ENCODE measurements at regions not wholly inside any gene's neighbourhood (a gene's known extent, or its start where the extent isn't known, plus 50 kb on each side); places are given as distances from the start of the nearest gene placed in this dataset.

GRCh38 chr6:133835901-133836300, 53.0 kb upstream of the TCF21 start:
- Histone ChIP-seq H3F3A (ENCODE audit: control insufficient read depth, insufficient read depth) (no peaks in the 10 kb centered on the region), H3K9me2 (replicated peaks; ENCODE audit: control insufficient read depth, low read length) (no peaks in the 10 kb centered on the region), H3K27me3 (ENCODE audit: control insufficient read depth, low read length) (no peaks in the 10 kb centered on the region; the same call in 1 of the 2 replicates), H3K9me3 (ENCODE audit: control insufficient read depth, insufficient read depth, low read length) (no peaks in the 10 kb centered on the region), H3K36me3 (ENCODE audit: control insufficient read depth, low read length) (no peaks in the 10 kb centered on the region), H3K4me3 (ENCODE audit: low read length) (no peak overlapping the region), H4K20me1 (ENCODE audit: control insufficient read depth, insufficient read depth, low read depth, low read length) (no peaks in the 10 kb centered on the region), H3K27ac (ENCODE audit: low read depth, low read length) (no peak overlapping the region), H3K79me2 (ENCODE audit: control insufficient read depth, low read length) (no peaks in the 10 kb centered on the region), H3K4me1 (ENCODE audit: control insufficient read depth, low read length) (peaks cover 3% of the 10 kb centered on the region; the same call in 1 of the 2 replicates), H3K4me2 (ENCODE audit: low read length) (no peak overlapping the region)
- TF ChIP-seq CTCF (IDR thresholded peaks at IDR 0.05; ENCODE audit: low read depth, low read length, poor library complexity, severe bottlenecking) = no peak
- TF ChIP-seq EZH2phosphoT487 (IDR thresholded peaks at IDR 0.05; ENCODE audit: borderline replicate concordance, low read length) = no peak

GRCh38 chr6:133837801-133838349, 51.0 kb upstream of the TCF21 start:
- Histone ChIP-seq H3K4me3 (ENCODE audit: low read length) (peak overlapping the region; percentile 55), H3K36me3 (ENCODE audit: control insufficient read depth, low read length) (no peaks in the 10 kb centered on the region), H3F3A (ENCODE audit: control insufficient read depth, insufficient read depth) (no peaks in the 10 kb centered on the region), H3K9me2 (replicated peaks; ENCODE audit: control insufficient read depth, low read length) (no peaks in the 10 kb centered on the region), H3K27ac (ENCODE audit: low read depth, low read length) (no peak overlapping the region), H4K20me1 (ENCODE audit: control insufficient read depth, insufficient read depth, low read depth, low read length) (no peaks in the 10 kb centered on the region), H3K27me3 (ENCODE audit: control insufficient read depth, low read length) (no peaks in the 10 kb centered on the region; the same call in 1 of the 2 replicates), H3K4me2 (ENCODE audit: low read length) (peak overlapping the region; percentile 56), H3K4me1 (ENCODE audit: control insufficient read depth, low read length) (peaks cover 3% of the 10 kb centered on the region; the same call in 1 of the 2 replicates), H3K9me3 (ENCODE audit: control insufficient read depth, insufficient read depth, low read length) (no peaks in the 10 kb centered on the region), H3K79me2 (ENCODE audit: control insufficient read depth, low read length) (no peaks in the 10 kb centered on the region)
- TF ChIP-seq CTCF (IDR thresholded peaks at IDR 0.05; ENCODE audit: low read depth, low read length, poor library complexity, severe bottlenecking) (peak; percentile 92), EZH2phosphoT487 (IDR thresholded peaks at IDR 0.05; ENCODE audit: borderline replicate concordance, low read length) (no peak)
